ENCODE measurements at regions not wholly inside any gene's neighbourhood (a gene's known extent, or its start where the extent isn't known, plus 50 kb on each side); places are given as distances from the start of the nearest gene placed in this dataset.

DNA sequence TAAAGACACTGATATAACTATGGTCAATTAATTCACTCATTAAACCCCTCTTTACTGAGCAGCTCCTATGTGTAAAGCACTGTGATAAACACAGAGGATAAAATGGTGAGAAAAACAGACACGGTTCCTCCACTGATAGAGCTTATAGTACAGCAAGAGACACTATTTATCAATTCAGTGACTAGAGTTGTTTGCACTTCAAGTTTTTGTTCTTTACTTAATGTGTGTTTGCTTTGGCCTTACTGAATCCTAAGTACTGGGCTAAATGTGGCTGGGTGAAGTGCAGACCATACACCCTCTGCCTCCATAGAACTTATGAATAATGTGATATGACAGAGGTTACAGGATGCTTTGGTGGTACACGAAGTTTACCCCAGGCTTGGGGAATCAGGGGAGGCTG is 80.1 kb upstream of the ITGA1 start:
- DNase-seq: no peak
- Mint-ChIP-seq H3K4me1 (ENCODE audit: low read depth) (peaks cover 42% of the 10 kb centered on the region), H3K4me3 (no peak overlapping the region), H3K9me3 (no peaks in the 10 kb centered on the region), H3K36me3 (ENCODE audit: low read depth) (no peaks in the 10 kb centered on the region), H3K27ac (no peak overlapping the region), H3K27me3 (no peaks in the 10 kb centered on the region)

DNA sequence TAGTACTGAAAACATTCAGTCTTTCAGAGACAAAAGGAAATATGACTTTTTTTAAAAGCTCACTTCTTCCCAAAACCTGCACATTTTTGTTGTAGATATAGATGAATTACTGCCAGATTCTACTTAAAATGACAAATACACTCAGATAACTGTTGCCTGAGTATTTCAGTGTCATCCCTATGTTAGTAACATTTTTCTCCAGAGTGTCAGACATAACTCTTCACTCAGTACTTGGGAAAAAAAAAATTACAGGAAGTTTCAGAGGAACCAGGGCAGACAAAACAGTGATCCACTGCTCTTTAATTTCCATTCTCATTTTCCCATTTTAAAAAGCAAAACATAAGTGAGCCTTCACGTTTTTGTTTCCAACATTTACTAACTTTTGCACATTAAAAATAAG is 79.3 kb upstream of the ITGA1 start:
- no peak overlapping the region for H3K4me3 Mint-ChIP-seq
- H3K27me3 Mint-ChIP-seq: no peaks in the 10 kb centered on the region

DNA sequence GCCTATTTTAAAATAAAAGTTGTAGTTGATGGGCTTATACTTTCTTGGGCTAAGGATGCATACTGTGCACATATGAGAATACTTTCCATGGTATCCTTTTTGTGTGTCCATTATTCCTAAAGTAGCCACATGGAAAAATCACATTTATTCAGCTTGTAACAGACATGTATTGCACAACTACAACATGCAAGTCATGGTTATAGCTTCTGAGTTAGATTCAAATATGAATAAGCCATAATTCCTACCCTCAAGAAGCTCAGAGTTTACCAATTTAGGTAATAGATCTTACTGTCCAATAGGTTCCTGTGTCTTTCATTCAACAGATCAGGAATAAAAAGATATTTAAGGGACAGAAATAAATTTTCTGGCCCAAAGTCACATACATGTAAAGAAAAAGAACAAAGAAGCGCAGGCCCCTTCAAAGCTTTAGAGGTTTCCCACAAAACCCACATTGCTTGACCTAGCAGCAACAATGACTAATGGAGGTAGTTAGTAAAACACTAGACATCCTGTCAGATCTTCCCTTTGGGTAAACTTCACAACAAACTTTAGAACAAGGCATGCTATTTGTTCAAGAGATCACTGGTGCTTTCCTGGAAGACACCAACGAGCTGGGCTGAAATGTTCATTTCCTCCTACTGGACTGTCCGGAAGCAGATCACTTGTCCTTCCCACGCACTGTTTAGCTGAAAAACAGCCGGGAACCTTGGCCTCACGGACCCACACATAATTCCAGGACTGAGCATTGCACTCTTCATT is 78.4 kb upstream of the ITGA1 start:
- no peaks in the 10 kb centered on the region for H3K9me3 Mint-ChIP-seq
- no peaks in the 10 kb centered on the region for H3K27me3 Mint-ChIP-seq
- peak overlapping the region; percentile 1 for H3K27ac Mint-ChIP-seq
- H3K4me1 Mint-ChIP-seq (ENCODE audit: low read depth): peaks cover 44% of the 10 kb centered on the region
- H3K36me3 Mint-ChIP-seq (ENCODE audit: low read depth): no peaks in the 10 kb centered on the region
- no peak overlapping the region for H3K4me3 Mint-ChIP-seq
- no peak for DNase-seq

More for the DNA sequence above, 79.3 kb upstream of the ITGA1 start:
- peaks cover 44% of the 10 kb centered on the region for H3K4me1 Mint-ChIP-seq (ENCODE audit: low read depth)
- H3K36me3 Mint-ChIP-seq (ENCODE audit: low read depth): no peaks in the 10 kb centered on the region
- no peak for DNase-seq
- no peak overlapping the region for H3K27ac Mint-ChIP-seq
- H3K9me3 Mint-ChIP-seq: no peaks in the 10 kb centered on the region

DNA sequence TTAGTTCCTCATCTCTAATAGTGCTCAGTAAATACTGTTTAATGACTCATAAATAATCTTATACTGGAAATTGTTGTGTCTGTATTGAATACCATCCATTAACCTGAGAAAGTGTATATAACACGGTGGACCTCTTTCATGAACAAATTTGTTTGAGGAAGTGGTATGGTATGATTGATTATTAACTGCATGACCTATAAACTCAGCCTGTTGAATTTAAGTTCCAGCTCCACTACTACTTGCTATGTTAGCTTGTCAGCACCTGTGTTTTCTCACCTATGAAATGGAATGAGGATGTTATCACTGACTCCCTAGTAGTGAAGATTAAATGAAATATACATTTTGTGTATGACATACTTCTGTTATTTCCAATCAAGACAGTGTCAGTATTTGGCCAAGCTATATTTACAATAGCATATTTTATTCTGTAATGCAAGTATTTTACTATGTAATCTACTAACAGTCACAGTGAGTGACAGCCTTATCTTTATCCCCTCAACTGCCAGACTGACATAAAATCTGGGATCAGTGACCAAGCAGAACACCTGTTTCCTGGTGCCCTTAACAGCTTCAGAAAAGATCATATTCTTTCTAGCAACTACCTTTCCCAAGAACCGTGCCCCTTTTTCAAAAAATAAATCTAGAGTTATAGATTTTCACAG is 77.3 kb upstream of the ITGA1 start:
- no peak overlapping the region for H3K27ac Mint-ChIP-seq
- peaks cover 2% of the 10 kb centered on the region for H3K9me3 Mint-ChIP-seq

DNA sequence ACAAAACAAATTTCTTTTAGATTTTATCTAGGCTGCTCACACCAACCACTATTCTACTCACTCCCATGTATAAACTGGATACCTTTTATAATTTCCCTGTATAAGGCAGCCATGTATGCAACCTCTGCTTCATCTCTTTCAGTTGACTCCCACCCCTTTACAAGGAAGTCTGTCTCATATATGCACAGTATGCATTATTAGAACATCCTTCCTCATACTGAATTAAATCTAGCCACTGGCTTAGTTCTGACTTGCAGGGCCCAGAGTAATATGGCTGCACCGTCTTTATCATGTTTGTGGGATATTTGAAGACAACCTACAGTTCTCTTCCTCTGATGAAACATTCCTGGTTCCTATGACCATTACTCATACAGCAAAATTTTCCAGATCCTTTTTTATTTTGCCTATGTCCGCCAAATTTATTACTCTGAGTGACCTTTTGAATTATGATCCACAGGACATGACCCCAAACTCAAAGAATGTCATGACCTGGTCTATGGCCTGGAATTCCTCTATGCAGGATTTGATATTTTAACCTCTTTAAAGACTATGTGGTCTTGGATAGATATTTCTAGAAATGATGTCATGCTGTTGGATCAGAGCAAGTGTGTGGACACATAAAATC is 76.6 kb upstream of the ITGA1 start:
- no peaks in the 10 kb centered on the region for H3K27me3 Mint-ChIP-seq
- no peak overlapping the region for H3K4me3 Mint-ChIP-seq
- peaks cover 6% of the 10 kb centered on the region for H3K9me3 Mint-ChIP-seq
- no peak for DNase-seq
- no peak overlapping the region for H3K27ac Mint-ChIP-seq
- H3K36me3 Mint-ChIP-seq (ENCODE audit: low read depth): no peaks in the 10 kb centered on the region
- peaks cover 34% of the 10 kb centered on the region for H3K4me1 Mint-ChIP-seq (ENCODE audit: low read depth)

More for the DNA sequence above, 77.3 kb upstream of the ITGA1 start:
- H3K27me3 Mint-ChIP-seq: no peaks in the 10 kb centered on the region
- no peak overlapping the region for H3K4me3 Mint-ChIP-seq
- no peak for DNase-seq
- no peaks in the 10 kb centered on the region for H3K36me3 Mint-ChIP-seq (ENCODE audit: low read depth)
- peaks cover 40% of the 10 kb centered on the region for H3K4me1 Mint-ChIP-seq (ENCODE audit: low read depth)

DNA sequence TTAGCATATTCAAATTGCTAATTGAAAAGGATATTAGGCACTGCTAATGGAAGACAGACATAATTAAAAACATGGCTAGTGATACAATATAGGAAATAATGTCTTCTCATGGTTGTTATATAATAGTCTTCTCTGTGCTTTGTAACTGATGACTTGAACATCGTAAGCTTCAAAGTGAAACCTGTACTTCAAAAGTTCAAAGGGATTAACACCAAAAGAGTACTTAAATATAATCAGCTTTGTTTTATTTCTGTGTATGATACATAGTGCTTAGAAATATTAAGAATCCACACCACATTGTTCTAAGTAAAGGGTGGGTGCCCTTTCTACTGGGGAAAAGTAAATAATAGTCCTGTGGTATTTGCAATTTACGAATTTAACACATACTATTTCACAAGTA is 75.4 kb upstream of the ITGA1 start:
- Mint-ChIP-seq H3K27ac (no peak overlapping the region), H3K4me1 (ENCODE audit: low read depth) (peaks cover 27% of the 10 kb centered on the region), H3K9me3 (peaks cover 14% of the 10 kb centered on the region), H3K36me3 (ENCODE audit: low read depth) (no peaks in the 10 kb centered on the region), H3K27me3 (no peaks in the 10 kb centered on the region), H3K4me3 (no peak overlapping the region)
- DNase-seq: no peak

DNA sequence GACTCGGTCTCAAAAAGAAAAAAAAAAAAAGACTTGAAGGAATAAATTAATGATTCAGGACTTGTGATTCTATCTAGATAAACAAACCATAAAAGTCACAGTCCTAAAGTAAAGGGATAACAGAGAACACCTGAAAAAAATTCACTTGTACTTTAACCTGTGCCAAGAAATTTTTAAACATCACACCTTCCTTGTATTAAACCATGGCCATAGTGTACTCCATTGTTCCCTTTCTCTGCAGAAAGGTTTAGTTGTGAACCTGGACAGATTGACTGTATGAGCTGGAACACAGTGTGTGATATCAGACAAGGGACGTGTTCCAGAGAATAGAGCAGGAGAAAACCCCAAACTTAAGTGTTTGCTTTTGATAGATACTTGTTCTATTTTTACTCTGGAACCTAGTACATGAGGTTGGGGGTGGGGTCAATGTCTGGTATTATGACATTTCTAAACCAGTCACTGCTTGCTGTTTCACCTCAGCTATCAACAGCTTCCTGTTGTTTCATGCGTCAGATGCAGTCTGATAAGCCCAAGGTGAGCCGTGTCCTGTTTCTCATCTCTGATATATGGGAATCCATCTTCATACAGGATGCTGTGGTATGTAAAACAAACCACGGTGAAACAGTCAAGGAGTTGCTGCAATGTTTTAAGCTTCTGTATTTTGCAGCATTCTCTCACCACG is 62.5 kb upstream of the ITGA1 start:
- Mint-ChIP-seq H3K36me3 (ENCODE audit: low read depth) (no peaks in the 10 kb centered on the region), H3K4me3 (peak overlapping the region; percentile 2), H3K27me3 (no peaks in the 10 kb centered on the region), H3K4me1 (ENCODE audit: low read depth) (peaks cover 50% of the 10 kb centered on the region), H3K27ac (peak overlapping the region; percentile 55), H3K9me3 (no peaks in the 10 kb centered on the region)
- no peak for DNase-seq

DNA sequence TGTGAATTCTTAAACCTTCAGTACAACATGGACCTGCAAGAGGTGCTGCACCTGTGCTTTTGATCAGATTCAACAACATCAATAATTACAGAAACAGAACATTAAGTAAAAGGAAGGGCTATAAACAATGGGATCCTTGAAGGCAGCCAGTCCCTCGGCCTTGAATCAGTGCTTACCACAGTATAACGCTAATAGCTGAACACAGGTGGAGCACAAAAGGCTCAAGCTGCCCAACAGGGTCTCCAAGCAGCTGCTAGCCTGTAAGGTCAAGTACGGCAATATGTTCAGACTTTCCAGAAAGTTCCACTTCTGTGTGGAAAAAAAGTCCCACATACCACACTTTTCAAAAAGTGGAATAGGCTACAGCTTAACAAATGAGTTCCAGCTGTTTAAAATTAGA is 61.9 kb upstream of the ITGA1 start:
- Mint-ChIP-seq H3K27ac (peak overlapping the region; percentile 55), H3K4me3 (peak overlapping the region; percentile 2), H3K36me3 (ENCODE audit: low read depth) (peaks cover 2% of the 10 kb centered on the region), H3K27me3 (no peaks in the 10 kb centered on the region), H3K4me1 (ENCODE audit: low read depth) (peaks cover 50% of the 10 kb centered on the region), H3K9me3 (no peaks in the 10 kb centered on the region)
- no peak for DNase-seq

DNA sequence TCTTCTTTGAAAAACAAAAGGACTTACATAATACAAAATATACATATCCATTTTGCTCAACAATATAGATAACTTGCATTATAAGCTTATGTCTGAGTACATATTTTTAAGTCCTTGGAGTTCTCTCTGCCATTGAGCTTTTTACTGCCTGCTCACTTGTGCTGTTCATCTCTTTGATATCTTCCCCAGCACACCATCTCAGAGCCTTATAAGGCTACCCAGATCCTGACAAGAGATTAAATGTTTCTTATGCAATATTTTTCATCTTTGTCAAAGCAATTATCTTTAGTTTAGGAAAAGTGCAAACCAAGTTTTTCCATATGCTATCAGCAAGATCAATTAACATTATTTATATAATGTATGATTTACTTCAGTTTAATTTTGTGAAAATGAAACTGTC is 60.7 kb upstream of the ITGA1 start:
- peaks cover 2% of the 10 kb centered on the region for H3K36me3 Mint-ChIP-seq (ENCODE audit: low read depth)
- peaks cover 50% of the 10 kb centered on the region for H3K4me1 Mint-ChIP-seq (ENCODE audit: low read depth)
- no peak overlapping the region for H3K27ac Mint-ChIP-seq
- DNase-seq: no peak
- H3K9me3 Mint-ChIP-seq: no peaks in the 10 kb centered on the region
- no peaks in the 10 kb centered on the region for H3K27me3 Mint-ChIP-seq
- no peak overlapping the region for H3K4me3 Mint-ChIP-seq

DNA sequence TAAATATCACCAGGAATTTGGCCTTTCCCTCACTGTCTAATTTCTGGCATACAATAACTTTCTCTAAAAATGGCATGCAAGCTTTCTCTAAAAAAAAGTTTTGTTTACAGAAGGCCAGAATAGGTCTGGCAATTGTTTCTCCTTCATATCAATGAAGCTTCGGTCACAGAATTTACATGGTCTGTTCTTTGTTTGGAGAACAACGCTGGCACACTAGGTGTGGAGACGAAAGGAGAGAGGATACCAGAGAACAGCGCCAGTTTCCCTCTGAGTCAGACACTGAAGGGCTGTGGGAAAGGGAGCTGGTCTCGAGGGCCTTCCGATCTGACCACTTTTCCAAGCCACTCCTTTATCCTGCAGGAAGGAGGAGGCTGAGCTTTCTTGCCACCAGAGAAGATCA is 60.1 kb upstream of the ITGA1 start:
- Mint-ChIP-seq H3K4me1 (ENCODE audit: low read depth) (peaks cover 50% of the 10 kb centered on the region), H3K36me3 (ENCODE audit: low read depth) (peaks cover 2% of the 10 kb centered on the region), H3K4me3 (no peak overlapping the region), H3K27me3 (no peaks in the 10 kb centered on the region), H3K27ac (no peak overlapping the region), H3K9me3 (no peaks in the 10 kb centered on the region)
- no peak for DNase-seq

DNA sequence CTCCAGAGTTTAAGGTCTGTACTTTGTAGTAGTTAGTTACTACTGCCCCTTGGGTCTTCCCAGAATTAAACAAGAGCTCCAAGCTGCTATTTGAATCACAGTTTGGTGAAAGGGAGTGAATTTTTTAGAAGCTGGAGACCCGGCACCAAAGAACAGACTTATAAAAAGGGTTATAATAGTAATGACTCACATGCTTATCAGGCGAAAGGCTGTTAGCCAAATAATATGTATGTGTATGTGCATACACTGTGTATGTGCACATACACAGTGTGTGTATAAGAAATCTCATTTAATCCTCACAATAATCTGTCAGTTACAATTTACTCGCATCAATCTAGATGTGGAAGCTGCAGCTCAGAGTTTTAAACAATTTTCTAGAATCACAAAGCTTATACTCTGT is 59.5 kb upstream of the ITGA1 start:
- Mint-ChIP-seq H3K36me3 (ENCODE audit: low read depth) (peaks cover 2% of the 10 kb centered on the region), H3K27ac (no peak overlapping the region), H3K27me3 (no peaks in the 10 kb centered on the region), H3K9me3 (no peaks in the 10 kb centered on the region), H3K4me3 (no peak overlapping the region), H3K4me1 (ENCODE audit: low read depth) (peaks cover 50% of the 10 kb centered on the region)
- DNase-seq: no peak

DNA sequence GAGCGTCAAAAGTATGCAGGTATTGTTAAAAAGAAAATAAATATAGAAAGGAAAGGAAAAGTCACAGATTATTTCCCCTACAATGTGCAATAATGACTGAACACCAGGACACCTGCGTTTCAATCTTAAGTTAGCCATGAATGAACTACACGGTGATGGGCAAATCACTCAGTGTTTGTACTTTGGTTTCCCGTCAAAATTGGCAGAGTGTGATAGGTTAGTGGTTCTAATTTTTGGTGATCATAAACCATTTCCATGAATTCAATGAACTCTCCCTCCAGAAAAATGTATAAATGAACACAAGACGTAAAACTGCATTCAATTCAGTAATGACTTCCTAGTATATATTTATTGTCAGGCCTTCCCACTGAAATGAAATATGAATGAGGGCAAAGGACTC is 59.0 kb upstream of the ITGA1 start:
- no peak for DNase-seq
- Mint-ChIP-seq H3K4me3 (no peak overlapping the region), H3K27ac (no peak overlapping the region), H3K9me3 (no peaks in the 10 kb centered on the region), H3K36me3 (ENCODE audit: low read depth) (peaks cover 2% of the 10 kb centered on the region), H3K4me1 (ENCODE audit: low read depth) (peaks cover 48% of the 10 kb centered on the region), H3K27me3 (no peaks in the 10 kb centered on the region)

DNA sequence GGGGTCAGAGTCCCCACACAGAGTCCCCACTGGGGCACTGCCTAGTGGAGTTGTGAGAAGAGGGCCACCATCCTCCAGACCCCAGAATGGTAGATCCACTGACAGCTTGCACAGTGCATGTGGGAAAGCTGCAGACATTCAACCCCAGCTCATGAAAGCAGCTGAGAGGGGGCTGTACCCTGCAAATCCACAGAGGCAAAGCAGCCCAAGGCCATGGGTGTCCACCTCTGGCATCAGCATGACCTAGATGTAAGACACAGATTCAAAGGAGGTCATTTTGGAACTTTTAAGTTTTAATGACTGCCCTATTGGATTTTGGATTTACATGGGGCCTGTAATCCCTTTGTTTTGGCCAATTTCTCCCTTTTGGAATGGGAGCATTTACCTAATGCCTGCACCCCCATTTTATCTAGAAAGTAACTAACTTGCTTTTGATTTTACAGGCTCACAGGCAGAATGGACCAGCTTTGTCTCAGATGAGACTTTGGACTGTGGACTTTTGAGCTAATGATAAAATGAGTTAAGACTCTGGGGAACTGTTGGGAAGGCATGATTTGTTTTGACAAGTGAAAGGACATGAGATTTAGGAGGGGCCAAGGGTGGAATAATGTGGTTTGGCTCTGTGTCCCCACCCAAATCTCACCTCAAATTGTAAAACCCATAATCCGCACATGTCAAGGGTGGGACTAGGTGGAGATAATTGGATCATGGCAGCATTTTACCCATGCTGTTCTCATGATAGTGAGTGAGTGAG is 56.3 kb upstream of the ITGA1 start:
- peaks cover 2% of the 10 kb centered on the region for H3K9me3 Mint-ChIP-seq
- no peak overlapping the region for H3K4me3 Mint-ChIP-seq
- H3K27ac Mint-ChIP-seq: no peak overlapping the region
- DNase-seq: no peak
- H3K27me3 Mint-ChIP-seq: no peaks in the 10 kb centered on the region
- H3K36me3 Mint-ChIP-seq (ENCODE audit: low read depth): peaks cover 2% of the 10 kb centered on the region
- H3K4me1 Mint-ChIP-seq (ENCODE audit: low read depth): peaks cover 23% of the 10 kb centered on the region

DNA sequence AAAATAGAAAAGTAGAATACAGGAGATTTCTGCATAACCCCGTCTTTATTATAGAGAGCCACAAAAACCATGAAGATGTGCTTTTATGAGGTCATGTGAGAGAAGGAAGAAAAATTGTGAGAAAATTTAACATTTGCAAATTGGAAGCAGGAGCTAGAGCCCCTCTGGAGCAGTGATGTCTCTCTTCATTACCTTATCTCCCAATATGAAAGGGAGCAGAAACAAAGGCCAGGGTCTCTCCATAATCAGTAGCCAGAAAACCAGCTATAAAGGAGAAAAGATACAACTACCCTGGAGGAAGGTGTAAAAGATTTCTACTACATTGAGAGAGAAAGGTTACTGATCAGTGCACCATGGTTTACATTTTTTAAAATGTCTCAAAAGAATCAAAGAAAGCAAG is 53.2 kb upstream of the ITGA1 start:
- Mint-ChIP-seq H3K4me1 (ENCODE audit: low read depth) (peaks cover 20% of the 10 kb centered on the region), H3K27ac (no peak overlapping the region), H3K4me3 (no peak overlapping the region), H3K27me3 (no peaks in the 10 kb centered on the region), H3K9me3 (peaks cover 4% of the 10 kb centered on the region), H3K36me3 (ENCODE audit: low read depth) (peaks cover 2% of the 10 kb centered on the region)
- DNase-seq: no peak
